Coronary artery (tissue), 2 donors: ENCODE measurements at regions not wholly inside any gene's neighbourhood (a gene's known extent, or its start where the extent isn't known, plus 50 kb on each side); places are given as distances from the start of the nearest gene placed in this dataset.

Experiments used
- DNase-seq: peaks from one replicate; pipeline ENCODE4 v3.0.0-alpha.2; 2017; ENCODE audit warnings: low spot score
- H3K27ac ChIP-seq, 2 donors: fragments of 200-600 bp; sonication (generic); one replicate each; pipeline ENCODE4 v1.5.1; 2016 to 2019
- H3K4me3 ChIP-seq: fragments of 200-600 bp; sonication (generic); 2 replicates; pipeline ENCODE4 v1.5.1; 2016; ENCODE audit warnings: mild to moderate bottlenecking, moderate library complexity
- TF ChIP-seq, protein P1 (sequence below): fragments of 200-600 bp; sonication (generic); IDR thresholded peaks from one replicate; pipeline ENCODE4 v1.5.1; 2019; ENCODE audit warnings: antibody characterized with exemption

- no peak overlapping the region for H3K27ac ChIP-seq
- H3K4me3 ChIP-seq: no peak overlapping the region
- DNase-seq: no peak
- TF ChIP-seq, protein P1, sequence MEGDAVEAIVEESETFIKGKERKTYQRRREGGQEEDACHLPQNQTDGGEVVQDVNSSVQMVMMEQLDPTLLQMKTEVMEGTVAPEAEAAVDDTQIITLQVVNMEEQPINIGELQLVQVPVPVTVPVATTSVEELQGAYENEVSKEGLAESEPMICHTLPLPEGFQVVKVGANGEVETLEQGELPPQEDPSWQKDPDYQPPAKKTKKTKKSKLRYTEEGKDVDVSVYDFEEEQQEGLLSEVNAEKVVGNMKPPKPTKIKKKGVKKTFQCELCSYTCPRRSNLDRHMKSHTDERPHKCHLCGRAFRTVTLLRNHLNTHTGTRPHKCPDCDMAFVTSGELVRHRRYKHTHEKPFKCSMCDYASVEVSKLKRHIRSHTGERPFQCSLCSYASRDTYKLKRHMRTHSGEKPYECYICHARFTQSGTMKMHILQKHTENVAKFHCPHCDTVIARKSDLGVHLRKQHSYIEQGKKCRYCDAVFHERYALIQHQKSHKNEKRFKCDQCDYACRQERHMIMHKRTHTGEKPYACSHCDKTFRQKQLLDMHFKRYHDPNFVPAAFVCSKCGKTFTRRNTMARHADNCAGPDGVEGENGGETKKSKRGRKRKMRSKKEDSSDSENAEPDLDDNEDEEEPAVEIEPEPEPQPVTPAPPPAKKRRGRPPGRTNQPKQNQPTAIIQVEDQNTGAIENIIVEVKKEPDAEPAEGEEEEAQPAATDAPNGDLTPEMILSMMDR: no peak
Observed at GRCh38 chr6:49370518-49370917, 92.5 kb downstream of the MMUT start.

- TF ChIP-seq, protein P1: no peak
Observed at GRCh38 chr6:49366539-49366938, 96.5 kb downstream of the MMUT start.

DNA sequence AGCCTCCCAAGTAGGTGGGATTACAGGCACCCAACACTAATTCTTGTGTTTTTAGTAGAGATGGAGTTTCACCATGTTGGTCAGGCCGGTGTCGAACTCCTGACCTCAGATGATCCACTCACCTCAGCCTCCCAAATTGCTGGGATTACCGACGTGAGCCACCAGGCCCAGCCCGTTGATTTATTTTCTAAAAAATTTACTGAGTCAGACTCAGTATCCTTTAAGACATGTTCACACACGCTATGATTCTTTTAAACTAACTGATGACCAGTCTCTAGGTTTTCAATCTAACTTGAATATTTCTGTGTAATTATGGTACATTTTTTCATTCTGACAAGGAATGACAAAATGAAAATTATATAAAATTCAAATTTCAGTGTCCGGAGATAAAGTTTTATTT is 114.5 kb downstream of the MMUT start:
- Histone ChIP-seq H3K27ac (no peak overlapping the region), H3K4me3 (no peak overlapping the region)
- no peak for DNase-seq
- TF ChIP-seq, protein P1: no peak

More at GRCh38 chr6:49366539-49366938, 96.5 kb downstream of the MMUT start:
- Histone ChIP-seq H3K4me3 (no peak overlapping the region), H3K27ac (no peak overlapping the region)
- DNase-seq: no peak

- no peak overlapping the region for H3K27ac ChIP-seq
- TF ChIP-seq, protein P1: no peak
- DNase-seq: no peak
- H3K4me3 ChIP-seq: no peak overlapping the region
Observed at GRCh38 chr6:49342410-49342809, 120.6 kb downstream of the MMUT start.

DNA sequence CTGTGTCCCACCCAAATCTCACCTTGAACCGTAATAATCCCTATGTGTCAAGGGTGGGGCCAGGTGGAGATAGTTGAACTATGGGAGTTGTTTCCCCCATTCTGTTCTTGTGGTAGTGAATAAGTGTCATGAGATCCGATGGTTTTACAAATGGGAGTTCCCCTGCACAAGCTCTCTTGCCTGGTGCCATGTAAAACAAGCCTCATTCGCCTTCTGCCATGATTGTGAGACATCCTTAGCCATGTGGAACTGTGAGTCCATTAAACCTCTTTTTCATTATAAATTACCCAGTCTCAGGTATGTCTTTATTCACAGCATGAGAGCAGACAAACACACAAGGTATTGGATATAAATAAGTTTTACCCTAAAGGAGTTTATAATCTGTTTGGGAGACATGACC is 121.2 kb downstream of the MMUT start:
- TF ChIP-seq, protein P1: no peak
- no peak overlapping the region for H3K27ac ChIP-seq
- H3K4me3 ChIP-seq: no peak overlapping the region
- no peak for DNase-seq

GRCh38 chr6:49339096-49339495 is 124.0 kb downstream of the MMUT start:
- TF ChIP-seq, protein P1: no peak
- H3K27ac ChIP-seq: no peak overlapping the region
- no peak overlapping the region for H3K4me3 ChIP-seq
- DNase-seq: no peak

- no peak overlapping the region for H3K27ac ChIP-seq
- TF ChIP-seq, protein P1: no peak
- no peak for DNase-seq
Observed at GRCh38 chr6:49336514-49337131, 126.4 kb downstream of the MMUT start.

More at GRCh38 chr6:49336514-49337131, 126.4 kb downstream of the MMUT start:
- H3K4me3 ChIP-seq: no peak overlapping the region
